ENCODE measurements at regions not wholly inside any gene's neighbourhood (a gene's known extent, or its start where the extent isn't known, plus 50 kb on each side); places are given as distances from the start of the nearest gene placed in this dataset.

- H3K27ac Mint-ChIP-seq (ENCODE audit: unreplicated experiment), result no peak overlapping the region
- CTCF ChIA-PET, result interaction anchor here (0.7 kb wide), 1 partner anchor 253 kb away, joined by 3 read pairs; no protein-coding TSS in a partner anchor
- no peak for TF ChIP-seq CTCF (IDR thresholded peaks at IDR 0.05; ENCODE audit: unreplicated experiment)
- no peaks in the 10 kb centered on the region for H3K9me3 Mint-ChIP-seq (ENCODE audit: low read depth, unreplicated experiment)
- H3K4me3 Mint-ChIP-seq (ENCODE audit: low read depth, unreplicated experiment), result no peak overlapping the region
- H3K36me3 Mint-ChIP-seq (ENCODE audit: insufficient read depth, unreplicated experiment), result no peaks in the 10 kb centered on the region
- intact Hi-C loops (cut with micrococcal nuclease; ENCODE audit: unreplicated experiment), result no loop called here
- H3K27me3 Mint-ChIP-seq (ENCODE audit: unreplicated experiment), result no peaks in the 10 kb centered on the region
- no TSS peak for BruUV-seq (replicated peaks)
- no peak for DNase-seq
- H3K4me1 Mint-ChIP-seq (ENCODE audit: low read depth, unreplicated experiment), result peaks cover 28% of the 10 kb centered on the region
Measured at GRCh38 chr20:1798982-1799381, 96.2 kb upstream of the SIRPA start.

DNA sequence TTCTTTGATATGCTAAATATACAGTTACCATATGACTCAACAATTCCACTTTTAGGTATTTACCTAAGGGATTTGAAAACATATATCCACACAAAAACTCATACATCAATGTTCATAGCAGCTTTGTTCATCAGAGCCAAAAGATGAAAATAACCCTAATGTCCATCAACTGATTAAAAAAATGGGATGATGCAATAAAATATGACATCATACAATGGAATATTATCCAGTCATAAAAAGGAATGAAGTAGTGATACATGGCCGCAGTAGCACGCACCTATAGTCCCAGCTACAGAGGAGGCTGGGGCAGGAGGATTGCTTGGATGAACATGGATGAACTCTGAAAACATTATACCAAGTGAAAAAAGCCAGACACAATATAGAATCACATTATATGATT, 101.4 kb upstream of the SIRPA start:
- TF ChIP-seq CTCF (IDR thresholded peaks at IDR 0.05; ENCODE audit: unreplicated experiment), result no peak
- H3K4me1 Mint-ChIP-seq (ENCODE audit: low read depth, unreplicated experiment), result peaks cover 11% of the 10 kb centered on the region
- no peaks in the 10 kb centered on the region for H3K36me3 Mint-ChIP-seq (ENCODE audit: insufficient read depth, unreplicated experiment)
- no TSS peak for BruUV-seq (replicated peaks)
- CTCF ChIA-PET, result no interaction called here
- peaks cover 2% of the 10 kb centered on the region for H3K27me3 Mint-ChIP-seq (ENCODE audit: unreplicated experiment)
- H3K27ac Mint-ChIP-seq (ENCODE audit: unreplicated experiment), result no peak overlapping the region
- DNase-seq, result no peak
- no peak overlapping the region for H3K4me3 Mint-ChIP-seq (ENCODE audit: low read depth, unreplicated experiment)
- no peaks in the 10 kb centered on the region for H3K9me3 Mint-ChIP-seq (ENCODE audit: low read depth, unreplicated experiment)
- intact Hi-C loops (cut with micrococcal nuclease; ENCODE audit: unreplicated experiment), result no loop called here

GRCh38 chr20:1792274-1792673, 102.9 kb upstream of the SIRPA start:
- TF ChIP-seq CTCF (IDR thresholded peaks at IDR 0.05; ENCODE audit: unreplicated experiment), result no peak
- H3K36me3 Mint-ChIP-seq (ENCODE audit: insufficient read depth, unreplicated experiment), result no peaks in the 10 kb centered on the region
- H3K27me3 Mint-ChIP-seq (ENCODE audit: unreplicated experiment), result peaks cover 17% of the 10 kb centered on the region
- no peak overlapping the region for H3K27ac Mint-ChIP-seq (ENCODE audit: unreplicated experiment)
- intact Hi-C loops (cut with micrococcal nuclease; ENCODE audit: unreplicated experiment), result no loop called here
- no peak overlapping the region for H3K4me3 Mint-ChIP-seq (ENCODE audit: low read depth, unreplicated experiment)
- no TSS peak for BruUV-seq (replicated peaks)
- CTCF ChIA-PET, result no interaction called here
- no peaks in the 10 kb centered on the region for H3K9me3 Mint-ChIP-seq (ENCODE audit: low read depth, unreplicated experiment)
- H3K4me1 Mint-ChIP-seq (ENCODE audit: low read depth, unreplicated experiment), result no peaks in the 10 kb centered on the region
- no peak for DNase-seq

- Mint-ChIP-seq H3K4me1 (ENCODE audit: low read depth, unreplicated experiment) (no peaks in the 10 kb centered on the region), H3K27ac (ENCODE audit: unreplicated experiment) (no peak overlapping the region), H3K27me3 (ENCODE audit: unreplicated experiment) (peaks cover 36% of the 10 kb centered on the region), H3K4me3 (ENCODE audit: low read depth, unreplicated experiment) (no peak overlapping the region), H3K9me3 (ENCODE audit: low read depth, unreplicated experiment) (no peaks in the 10 kb centered on the region), H3K36me3 (ENCODE audit: insufficient read depth, unreplicated experiment) (no peaks in the 10 kb centered on the region)
- TF ChIP-seq CTCF (IDR thresholded peaks at IDR 0.05; ENCODE audit: unreplicated experiment), result no peak
- BruUV-seq (replicated peaks), result no TSS peak
- no peak for DNase-seq
- CTCF ChIA-PET, result no interaction called here
- intact Hi-C loops (cut with micrococcal nuclease; ENCODE audit: unreplicated experiment), result no loop called here
Measured at GRCh38 chr20:1790386-1790785, 104.8 kb upstream of the SIRPA start.

DNA sequence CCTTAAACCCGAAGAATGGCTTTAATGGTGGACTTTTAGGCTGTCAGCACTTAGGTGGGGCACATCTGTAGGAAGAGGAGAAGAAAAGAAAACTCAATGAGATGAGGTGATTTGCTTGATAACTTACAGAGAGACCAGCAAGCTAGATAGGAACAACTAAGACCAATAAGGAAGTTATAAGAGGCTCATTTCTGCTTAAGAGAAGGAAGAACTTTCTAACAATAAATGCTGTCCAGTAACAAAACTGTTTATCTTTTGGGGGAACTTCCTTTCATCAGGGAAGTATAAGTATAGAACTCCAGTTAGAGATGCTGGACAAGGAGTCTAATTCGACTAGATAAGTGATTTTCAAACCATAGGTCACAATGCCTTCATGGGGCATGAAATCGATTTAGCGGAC, 107.2 kb upstream of the SIRPA start:
- no peak overlapping the region for H3K27ac Mint-ChIP-seq (ENCODE audit: unreplicated experiment)
- no peaks in the 10 kb centered on the region for H3K9me3 Mint-ChIP-seq (ENCODE audit: low read depth, unreplicated experiment)
- BruUV-seq (replicated peaks), result no TSS peak
- no peak for DNase-seq
- H3K27me3 Mint-ChIP-seq (ENCODE audit: unreplicated experiment), result peaks cover 44% of the 10 kb centered on the region
- TF ChIP-seq CTCF (IDR thresholded peaks at IDR 0.05; ENCODE audit: unreplicated experiment), result no peak
- H3K4me1 Mint-ChIP-seq (ENCODE audit: low read depth, unreplicated experiment), result no peaks in the 10 kb centered on the region
- no peak overlapping the region for H3K4me3 Mint-ChIP-seq (ENCODE audit: low read depth, unreplicated experiment)
- CTCF ChIA-PET, result no interaction called here
- no peaks in the 10 kb centered on the region for H3K36me3 Mint-ChIP-seq (ENCODE audit: insufficient read depth, unreplicated experiment)
- intact Hi-C loops (cut with micrococcal nuclease; ENCODE audit: unreplicated experiment), result no loop called here
